ENCODE measurements at regions not wholly inside any gene's neighbourhood (a gene's known extent, or its start where the extent isn't known, plus 50 kb on each side); places are given as distances from the start of the nearest gene placed in this dataset.
A peak's percentile ranks its signal among the peaks of the same experiment; 100 is the strongest.
"Not testable (repeated sequence)": the region's sequence is repeated elsewhere in the genome, so short reads cannot be mapped to it uniquely, and the experiment has no call there.

DNA sequence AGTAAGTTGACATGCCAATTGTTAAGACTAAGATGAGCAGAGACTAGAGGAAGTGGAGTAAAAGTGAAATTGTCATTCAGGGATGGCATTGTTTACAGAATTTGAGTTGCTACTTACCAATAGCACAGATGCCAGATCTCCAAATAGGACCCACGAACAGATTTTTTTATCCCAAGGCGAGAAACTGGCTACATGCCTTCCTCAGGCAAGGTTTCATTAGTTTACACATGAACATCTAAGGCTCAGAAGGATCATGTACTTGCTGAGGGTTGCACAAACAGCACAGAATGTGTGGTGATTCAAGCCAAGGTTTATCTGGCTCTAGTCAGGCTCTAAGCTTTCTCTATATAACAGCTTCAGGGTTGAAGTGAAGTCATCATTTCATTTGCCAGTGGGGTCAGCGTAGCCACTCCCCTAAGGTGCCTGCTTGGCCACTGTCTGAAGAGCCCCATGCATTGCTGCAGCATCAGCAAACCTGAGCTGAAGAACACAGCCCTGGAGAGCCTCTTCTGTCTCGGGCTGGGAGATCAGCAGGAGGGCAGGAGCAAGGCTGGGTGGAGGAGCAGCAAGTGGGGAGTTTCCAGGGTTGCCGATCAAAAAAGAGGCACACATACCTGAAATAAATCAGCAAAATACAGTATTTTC is 193.0 kb upstream of the LCORL start:
- no peak for DNase-seq (ENCODE audit: low read depth, low spot score)
- in situ Hi-C loops (cut with HindIII; ENCODE audit: low pct_unique_long_range_greater_than_20kb, low sequenced_read_pairs) = no loop called here

DNA sequence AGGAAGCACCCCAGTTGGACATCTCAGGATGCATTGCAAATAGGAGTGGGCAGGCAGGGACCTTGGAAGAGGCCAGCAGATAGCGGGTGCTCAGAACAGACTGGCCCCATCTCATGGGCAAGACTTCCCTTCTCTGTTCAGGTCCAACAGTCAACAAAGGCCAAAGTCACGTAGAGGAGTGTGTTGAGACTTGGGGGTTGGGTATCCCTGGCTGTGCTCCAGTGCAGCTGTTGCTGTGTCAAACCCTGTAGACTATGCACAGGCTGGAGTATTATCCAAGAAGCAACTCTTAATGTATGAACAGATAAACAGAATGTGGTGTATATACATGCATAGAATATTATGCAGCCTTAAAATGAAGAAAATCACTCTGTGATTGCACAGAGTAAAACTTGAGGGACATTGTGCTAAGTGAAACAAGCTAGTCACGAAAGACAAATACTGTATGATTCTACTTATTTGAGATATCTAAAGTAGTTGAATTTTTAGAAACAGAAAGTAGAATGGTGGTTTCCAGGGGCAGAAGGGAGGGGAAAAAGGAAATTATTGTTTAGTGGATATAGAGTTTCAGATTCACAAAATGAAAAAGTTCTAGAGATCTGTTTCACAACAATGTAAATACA is 192.1 kb upstream of the LCORL start:
- in situ Hi-C loops (cut with HindIII; ENCODE audit: low pct_unique_long_range_greater_than_20kb, low sequenced_read_pairs) = no loop called here

DNA sequence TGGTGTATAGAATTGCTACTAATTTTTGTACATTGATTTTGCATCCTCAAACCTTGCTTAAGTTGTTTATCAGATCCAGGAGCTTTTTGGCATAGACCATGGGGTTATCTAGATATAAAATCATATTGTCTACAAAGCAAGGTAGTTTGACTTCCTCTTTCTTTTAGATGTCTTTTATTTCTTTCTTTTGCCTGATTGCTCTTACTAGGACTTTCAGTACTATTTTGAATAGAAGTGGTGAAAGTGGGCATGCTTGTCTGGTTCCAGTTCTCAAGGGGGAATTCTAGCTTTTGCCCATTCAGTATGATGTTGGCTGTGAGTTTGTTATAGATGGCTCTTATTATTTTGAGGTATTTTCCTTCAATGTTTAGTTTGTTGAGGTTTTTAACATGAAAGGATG is 187.9 kb upstream of the LCORL start:
- in situ Hi-C loops (cut with HindIII; ENCODE audit: low pct_unique_long_range_greater_than_20kb, low sequenced_read_pairs) = no loop called here
- no peak for DNase-seq (ENCODE audit: low read depth, low spot score)

More for the DNA sequence above, 192.1 kb upstream of the LCORL start:
- DNase-seq (ENCODE audit: low read depth, low spot score) = no peak

DNA sequence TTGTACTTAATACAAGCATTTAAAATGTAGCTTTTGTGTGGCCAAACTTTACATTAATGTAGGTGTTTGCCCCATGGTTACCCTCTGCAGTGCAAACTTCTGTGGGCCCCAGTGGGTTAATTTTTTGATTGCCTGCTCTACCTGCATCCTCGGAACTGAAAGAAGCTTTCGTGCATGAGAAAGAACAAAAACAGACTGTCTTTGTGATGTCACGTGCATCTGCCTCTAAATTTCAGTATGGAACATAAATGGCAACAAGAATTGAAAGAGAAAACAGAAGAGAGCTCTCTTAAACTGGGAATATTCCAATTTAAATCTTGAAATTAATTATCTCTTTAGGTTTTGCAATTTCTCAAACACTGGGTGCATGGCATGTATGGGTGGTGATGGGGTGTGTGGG is 182.4 kb upstream of the LCORL start:
- in situ Hi-C loops (cut with HindIII; ENCODE audit: low pct_unique_long_range_greater_than_20kb, low sequenced_read_pairs) = no loop called here
- DNase-seq (ENCODE audit: low read depth, low spot score) = no peak

DNA sequence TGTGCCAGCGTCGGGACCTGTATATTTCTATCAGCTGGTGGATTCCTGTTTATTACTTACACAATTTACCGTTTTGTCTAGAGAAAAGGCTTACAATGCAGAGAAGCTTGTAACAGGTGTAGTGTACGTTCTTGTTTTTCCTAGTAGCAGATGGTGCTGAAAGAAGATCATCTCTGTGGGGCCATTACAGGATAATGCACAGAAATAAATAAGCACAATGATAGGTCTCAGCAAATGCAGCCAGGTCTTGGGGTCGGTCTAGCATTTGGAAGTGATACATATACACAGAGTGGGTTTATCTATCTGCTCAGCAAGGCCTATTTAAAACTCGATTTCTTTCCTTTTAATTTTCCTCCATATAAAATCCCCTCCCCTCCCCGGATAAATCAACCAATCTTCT is 180.9 kb upstream of the LCORL start:
- in situ Hi-C loops (cut with HindIII; ENCODE audit: low pct_unique_long_range_greater_than_20kb, low sequenced_read_pairs) = no loop called here
- no peak for DNase-seq (ENCODE audit: low read depth, low spot score)

DNA sequence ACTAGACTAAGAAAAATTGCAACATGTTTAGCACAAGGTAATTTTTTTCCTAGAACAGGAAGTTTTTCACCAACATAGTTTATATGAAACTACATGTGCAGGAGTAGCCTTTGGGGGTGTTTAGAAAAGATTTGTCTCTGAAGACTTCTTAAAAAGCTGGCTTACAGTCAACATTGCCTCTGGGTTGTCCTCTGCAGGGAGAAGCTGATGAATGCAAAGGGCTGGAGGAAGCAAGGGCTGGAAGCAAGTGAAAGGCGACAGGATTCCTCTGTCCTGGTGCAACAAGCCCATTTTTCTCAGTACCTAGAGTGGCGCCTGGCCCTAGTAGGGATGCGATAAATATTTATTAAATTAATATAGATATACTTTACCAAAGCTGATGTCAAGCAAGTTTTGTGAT is 180.3 kb upstream of the LCORL start:
- no peak for DNase-seq (ENCODE audit: low read depth, low spot score)
- in situ Hi-C loops (cut with HindIII; ENCODE audit: low pct_unique_long_range_greater_than_20kb, low sequenced_read_pairs) = no loop called here

DNA sequence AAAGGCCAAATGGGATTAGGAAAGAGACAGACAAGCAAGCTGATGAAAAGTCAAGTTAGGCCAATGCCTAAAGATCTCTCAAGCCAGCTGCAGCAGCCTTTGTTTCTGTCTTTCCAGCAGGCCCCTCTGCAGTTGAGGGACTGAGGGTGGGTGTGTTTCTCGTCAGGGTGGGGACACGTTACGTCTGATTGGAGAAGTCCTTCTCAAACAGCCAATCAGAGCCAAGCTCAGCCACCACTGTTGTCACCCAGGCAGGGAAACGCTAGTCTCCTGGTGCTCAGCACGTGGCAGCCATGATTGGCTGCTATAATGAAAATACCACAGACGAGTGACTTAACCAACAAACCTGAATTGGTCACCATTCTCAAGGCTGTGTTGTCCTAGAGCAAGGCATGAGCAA is 177.1 kb upstream of the LCORL start:
- DNase-seq (ENCODE audit: low read depth, low spot score) = peak; percentile 16
- in situ Hi-C loops (cut with HindIII; ENCODE audit: low pct_unique_long_range_greater_than_20kb, low sequenced_read_pairs) = no loop called here

DNA sequence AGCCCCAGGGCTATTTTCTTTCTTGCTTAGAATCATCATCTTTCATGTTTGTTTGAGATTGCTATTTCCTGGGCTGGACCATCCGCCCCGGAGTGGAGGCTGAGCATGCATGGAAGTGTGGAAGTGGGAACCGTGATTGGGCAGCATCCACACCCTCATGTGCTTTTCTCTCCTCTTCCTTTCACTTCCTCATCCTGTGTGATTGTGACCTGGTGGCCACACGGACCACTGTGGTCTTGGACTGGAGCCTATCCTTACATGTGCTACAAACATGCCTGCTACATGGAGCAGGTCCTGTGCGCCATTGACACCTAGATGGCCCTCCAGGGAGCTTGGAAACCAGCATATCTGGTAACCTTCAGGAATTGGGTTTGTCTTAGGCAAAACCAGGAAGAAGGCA is 175.9 kb upstream of the LCORL start:
- DNase-seq (ENCODE audit: low read depth, low spot score) = no peak
- in situ Hi-C loops (cut with HindIII; ENCODE audit: low pct_unique_long_range_greater_than_20kb, low sequenced_read_pairs) = no loop called here

DNA sequence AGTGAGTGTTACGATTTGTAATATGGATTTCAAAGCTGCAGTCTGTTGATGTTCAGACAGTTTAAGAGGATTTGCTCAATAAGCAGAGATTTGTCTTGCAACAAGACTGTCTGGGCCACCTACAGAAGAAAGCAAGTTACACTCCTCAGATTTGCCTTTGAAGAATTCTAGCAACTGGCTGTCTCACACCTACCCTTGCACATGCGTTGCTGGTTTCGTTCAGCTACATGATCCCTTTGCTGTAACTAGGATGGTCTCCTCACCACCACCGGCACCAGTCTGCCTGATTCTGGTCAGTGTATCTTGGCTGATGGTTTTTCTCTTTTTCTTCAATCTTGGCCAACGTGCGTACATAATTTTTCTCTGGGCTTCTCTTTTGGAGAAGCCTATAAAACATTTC is 172.7 kb upstream of the LCORL start:
- in situ Hi-C loops (cut with HindIII; ENCODE audit: low pct_unique_long_range_greater_than_20kb, low sequenced_read_pairs) = no loop called here
- DNase-seq (ENCODE audit: low read depth, low spot score) = no peak

DNA sequence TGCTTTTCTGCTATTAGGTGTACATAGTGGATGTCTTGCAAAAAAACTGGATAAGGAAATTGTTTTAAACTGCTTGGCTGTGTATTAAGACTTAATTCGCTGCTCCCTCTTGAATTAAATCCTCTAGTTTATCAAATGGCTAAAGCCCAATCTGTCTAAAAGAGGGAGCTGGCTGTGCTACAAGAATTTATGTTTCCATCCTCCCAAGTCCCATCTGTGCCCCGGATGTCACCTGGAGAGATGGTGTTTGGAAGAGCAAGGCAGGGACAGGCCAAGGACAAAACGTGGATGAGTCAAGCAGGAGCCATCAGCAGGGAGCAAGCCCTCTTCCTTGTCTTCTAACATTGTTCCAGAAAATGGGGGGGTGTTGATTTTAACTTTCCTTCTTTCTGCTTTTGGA is 171.3 kb upstream of the LCORL start:
- no peak for DNase-seq (ENCODE audit: low read depth, low spot score)
- in situ Hi-C loops (cut with HindIII; ENCODE audit: low pct_unique_long_range_greater_than_20kb, low sequenced_read_pairs) = no loop called here

DNA sequence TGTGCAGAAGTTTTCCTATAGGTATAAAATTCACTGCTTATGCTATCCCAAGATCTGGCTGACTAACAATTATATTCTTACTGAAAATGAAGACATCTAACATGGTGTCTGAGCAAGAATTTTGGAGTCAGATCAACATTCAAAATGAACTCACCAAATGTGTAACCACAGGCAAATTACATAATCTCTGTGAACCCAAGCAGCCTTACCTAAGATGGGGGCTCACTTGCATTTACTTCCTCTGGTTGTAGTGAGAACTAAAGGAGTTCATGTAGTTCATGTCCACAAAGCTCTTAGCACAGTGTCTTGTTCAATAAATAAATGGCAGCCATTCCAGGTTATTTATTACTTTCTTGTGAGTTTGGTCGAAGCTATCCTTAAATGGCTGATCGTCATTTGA is 163.9 kb upstream of the LCORL start:
- DNase-seq (ENCODE audit: low read depth, low spot score) = no peak
- in situ Hi-C loops (cut with HindIII; ENCODE audit: low pct_unique_long_range_greater_than_20kb, low sequenced_read_pairs) = no loop called here

DNA sequence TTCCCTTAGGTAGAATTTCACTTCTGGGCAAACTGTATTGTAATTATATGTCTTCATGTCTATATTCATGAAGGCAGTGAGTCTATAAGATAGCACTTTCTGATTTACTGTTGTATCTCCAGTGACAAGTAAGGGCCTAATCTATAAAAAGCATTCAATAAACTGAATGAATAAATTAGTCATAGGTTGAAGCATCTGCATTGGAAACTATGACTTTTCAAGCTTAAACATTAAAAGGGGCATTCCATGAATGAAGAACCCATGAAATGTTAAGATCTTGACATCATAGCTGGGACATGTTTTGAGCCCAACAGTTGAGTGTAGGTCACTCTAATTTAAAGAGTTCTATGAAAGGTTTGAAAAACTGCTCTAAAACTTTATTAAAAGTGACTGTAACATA is 159.3 kb upstream of the LCORL start:
- no peak for DNase-seq (ENCODE audit: low read depth, low spot score)
- in situ Hi-C loops (cut with HindIII; ENCODE audit: low pct_unique_long_range_greater_than_20kb, low sequenced_read_pairs) = no loop called here

DNA sequence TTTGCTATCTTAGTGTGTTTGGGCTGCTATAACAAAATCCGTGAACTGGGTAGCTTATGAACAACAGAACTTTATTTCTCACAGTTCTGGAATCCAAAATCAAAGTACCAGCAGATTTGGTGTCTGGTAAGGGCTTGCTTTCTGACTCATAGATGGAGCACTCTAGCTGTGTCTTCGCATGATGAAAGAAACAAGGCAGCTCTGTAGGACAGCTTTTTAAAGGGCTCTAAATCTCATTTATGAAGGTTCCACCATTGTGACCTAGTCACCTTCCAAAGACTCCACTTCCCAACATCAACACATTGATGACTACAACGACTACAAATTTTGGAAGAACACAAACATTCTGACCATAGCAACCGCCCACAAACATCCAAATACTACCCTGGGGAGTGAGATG is 158.6 kb upstream of the LCORL start:
- in situ Hi-C loops (cut with HindIII; ENCODE audit: low pct_unique_long_range_greater_than_20kb, low sequenced_read_pairs) = no loop called here

DNA sequence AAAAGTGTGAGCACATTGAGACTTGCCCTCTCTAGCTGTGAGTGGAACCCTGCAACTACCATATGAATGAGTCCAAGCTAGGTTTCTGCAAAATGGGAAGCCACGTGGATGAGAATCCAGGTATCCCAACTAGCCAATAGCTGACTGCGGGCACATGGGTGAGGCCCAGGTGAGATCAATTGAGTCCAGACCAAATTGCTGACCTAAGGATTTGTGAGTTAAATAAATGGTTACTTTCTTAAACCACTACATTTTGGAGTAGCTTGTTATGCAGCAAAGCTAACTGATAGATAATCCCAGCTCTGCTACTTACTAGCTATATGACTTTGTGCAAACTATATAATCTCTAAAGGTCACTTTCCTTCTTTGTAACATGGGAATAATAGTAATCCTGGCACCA is 150.3 kb upstream of the LCORL start:
- DNase-seq (ENCODE audit: low read depth, low spot score) = no peak
- in situ Hi-C loops (cut with HindIII; ENCODE audit: low pct_unique_long_range_greater_than_20kb, low sequenced_read_pairs) = no loop called here

More for the DNA sequence above, 158.6 kb upstream of the LCORL start:
- no peak for DNase-seq (ENCODE audit: low read depth, low spot score)

DNA sequence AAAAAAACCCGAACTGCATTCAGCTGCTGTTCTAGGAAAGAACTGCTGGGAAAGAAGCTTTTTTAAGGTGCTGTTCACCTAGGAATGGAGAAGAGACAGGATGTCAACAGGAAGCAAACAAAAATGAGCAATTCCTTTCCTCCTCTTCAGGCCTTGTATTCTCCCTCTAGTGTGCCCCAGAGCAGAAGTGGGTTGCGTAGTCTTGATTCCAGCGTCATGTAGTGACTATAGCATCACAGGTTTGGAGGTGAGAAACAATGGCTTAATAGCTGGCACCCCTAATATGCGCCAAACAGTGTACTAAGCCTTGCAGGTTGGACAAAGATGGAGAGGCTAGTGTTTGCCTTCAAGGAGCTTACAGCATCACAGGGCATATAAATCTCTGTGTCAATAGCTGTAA is 146.3 kb upstream of the LCORL start:
- in situ Hi-C loops (cut with HindIII; ENCODE audit: low pct_unique_long_range_greater_than_20kb, low sequenced_read_pairs) = no loop called here
- no peak for DNase-seq (ENCODE audit: low read depth, low spot score)

DNA sequence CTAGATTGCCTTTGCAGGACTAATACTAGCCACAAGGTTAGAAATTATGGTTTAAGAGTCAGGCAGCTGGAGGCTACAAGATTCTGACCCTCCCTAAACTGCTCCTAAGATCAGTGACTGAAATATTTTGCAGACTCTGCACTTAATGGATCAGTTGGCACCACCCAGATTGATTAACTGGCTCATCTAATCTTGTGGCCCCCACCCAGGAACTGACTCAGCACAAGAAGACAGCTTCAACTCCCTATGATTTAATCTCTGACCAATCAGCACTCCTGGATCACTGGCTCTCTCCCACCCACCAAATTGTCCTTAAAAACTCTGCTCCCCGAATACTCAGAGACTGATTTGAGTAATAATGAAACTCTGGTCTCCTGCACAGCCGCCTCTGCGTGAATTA is 145.4 kb upstream of the LCORL start:
- no peak for DNase-seq (ENCODE audit: low read depth, low spot score)
- in situ Hi-C loops (cut with HindIII; ENCODE audit: low pct_unique_long_range_greater_than_20kb, low sequenced_read_pairs) = no loop called here

DNA sequence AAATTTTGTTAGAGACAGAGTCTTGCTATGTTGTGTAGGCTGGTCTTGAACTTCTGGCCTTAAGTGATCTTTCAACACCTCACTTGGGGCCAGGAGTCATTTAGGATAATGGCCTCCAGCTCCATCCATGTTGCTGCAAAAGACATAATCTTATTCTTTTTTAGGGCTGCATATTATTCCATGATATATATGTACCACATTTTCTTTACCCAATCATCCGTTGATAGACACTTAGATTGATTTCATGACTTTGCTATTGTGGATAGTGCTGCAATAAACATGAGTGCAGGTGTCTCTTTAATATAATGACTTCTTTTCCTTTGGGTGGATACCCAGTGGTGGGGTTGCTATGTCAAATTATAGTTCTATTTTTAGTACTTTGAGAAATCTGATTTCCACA is 140.9 kb upstream of the LCORL start:
- in situ Hi-C loops (cut with HindIII; ENCODE audit: low pct_unique_long_range_greater_than_20kb, low sequenced_read_pairs) = no loop called here
- DNase-seq (ENCODE audit: low read depth, low spot score) = no peak

DNA sequence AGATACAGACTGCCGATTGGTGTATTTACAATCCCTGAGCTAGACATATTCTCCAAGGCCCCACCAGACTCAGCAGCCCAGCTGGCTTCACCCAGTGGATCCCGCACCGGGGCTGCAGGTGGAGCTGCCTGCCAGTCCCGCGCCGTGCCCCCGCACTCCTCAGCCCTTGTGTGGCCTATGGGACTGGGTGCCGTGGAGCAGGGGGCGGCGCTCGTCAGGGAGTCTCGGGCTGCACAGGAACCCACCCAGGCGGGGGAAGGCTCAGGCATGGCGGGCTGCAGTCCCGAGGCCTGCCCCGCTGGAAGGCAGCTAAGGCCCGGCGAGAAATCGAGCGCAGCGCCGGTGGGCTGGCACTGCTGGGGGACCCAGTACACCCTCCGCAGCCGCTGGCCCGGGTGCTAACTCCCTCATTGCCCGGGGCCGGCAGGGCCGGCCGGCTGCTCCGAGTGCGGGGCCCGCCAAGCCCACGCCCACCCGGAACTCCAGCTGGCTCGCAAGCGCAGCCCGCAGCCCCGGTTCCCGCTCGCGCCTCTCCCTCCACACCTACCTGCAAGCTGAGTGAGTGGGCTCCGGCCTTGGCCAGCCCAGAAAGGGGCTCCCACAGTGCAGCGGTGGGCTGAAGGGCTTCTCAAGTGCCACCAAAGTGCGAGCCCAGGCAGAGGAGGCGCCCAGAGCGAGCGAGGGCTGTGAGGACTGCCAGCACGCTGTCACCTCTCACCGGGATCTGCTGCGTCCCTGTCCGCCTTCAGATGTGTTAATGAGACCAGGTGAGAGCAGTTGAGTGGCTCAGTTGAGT is 137.8 kb upstream of the LCORL start:
- DNase-seq (ENCODE audit: low read depth, low spot score); in situ Hi-C loops (cut with HindIII; ENCODE audit: low pct_unique_long_range_greater_than_20kb, low sequenced_read_pairs): not testable (repeated sequence)

Data from SK-MEL-5 (cell line).